ENCODE measurements at regions not wholly inside any gene's neighbourhood (a gene's known extent, or its start where the extent isn't known, plus 50 kb on each side); places are given as distances from the start of the nearest gene placed in this dataset.
"Not testable (repeated sequence)": the region's sequence is repeated elsewhere in the genome, so short reads cannot be mapped to it uniquely, and the experiment has no call there.

DNA sequence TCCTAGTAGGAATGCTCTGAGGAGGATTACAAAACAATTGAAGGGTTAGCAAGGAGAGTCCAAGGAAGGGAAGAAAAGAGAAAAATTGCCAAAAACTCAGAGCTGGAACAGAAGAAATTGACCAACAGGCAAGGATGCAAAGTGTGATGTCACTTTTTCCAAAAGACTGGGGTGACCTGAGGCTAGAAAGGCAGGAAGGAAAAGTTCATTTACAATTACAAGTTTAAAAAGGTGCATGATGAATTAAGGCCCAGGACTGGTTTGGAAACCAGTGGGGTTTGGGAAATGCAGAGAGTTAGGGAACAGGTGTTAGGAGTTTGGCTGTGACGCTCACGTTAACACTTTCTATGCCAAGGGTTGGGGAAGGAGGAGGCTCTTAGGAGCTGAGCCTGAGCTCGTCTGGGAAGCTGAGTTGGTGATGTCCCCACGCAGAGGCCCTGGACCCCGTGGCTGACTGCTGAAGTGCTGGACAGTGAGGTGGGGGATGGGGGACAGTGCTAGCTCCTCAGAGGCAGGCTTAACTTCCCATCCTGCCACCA, 92.6 kb upstream of the PODXL start:
- peaks cover 13% of the 10 kb centered on the region for H3K4me1 ChIP-seq
- H3K36me3 ChIP-seq (replicated peaks), result no peaks in the 10 kb centered on the region
- H3K9me3 ChIP-seq, result no peaks in the 10 kb centered on the region
- H3K4me3 ChIP-seq, result no peak overlapping the region
- no peak for DNase-seq (ENCODE audit: low spot score in 2 of 2)
- in situ Hi-C loops (cut with MboI; ENCODE audit: low sequenced_read_pairs), result no loop called here
- H3K27me3 ChIP-seq (ENCODE audit: low read depth), result no peaks in the 10 kb centered on the region

DNA sequence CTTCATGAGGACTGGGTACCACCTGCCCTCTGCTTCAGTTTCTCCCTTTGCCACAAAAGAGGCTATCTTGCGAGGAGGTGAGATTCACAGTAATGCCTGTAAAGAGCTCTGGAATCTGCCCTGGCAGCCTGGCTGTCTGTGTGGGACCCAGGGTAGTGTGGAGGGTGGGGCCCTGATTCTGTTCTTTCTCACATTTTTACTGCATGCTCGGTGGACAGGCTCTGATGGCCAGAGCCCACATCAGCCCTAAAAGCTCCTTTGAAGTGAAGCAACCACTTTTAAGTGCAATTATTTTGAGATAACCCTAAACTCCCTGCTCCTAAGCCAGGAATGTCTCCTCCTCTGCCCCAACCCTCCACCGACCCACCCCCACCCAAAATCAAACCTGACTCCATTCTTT, 92.1 kb upstream of the PODXL start:
- no peak for DNase-seq (ENCODE audit: low spot score in 2 of 2)
- in situ Hi-C loops (cut with MboI; ENCODE audit: low sequenced_read_pairs), result no loop called here
- peaks cover 13% of the 10 kb centered on the region for H3K4me1 ChIP-seq

DNA sequence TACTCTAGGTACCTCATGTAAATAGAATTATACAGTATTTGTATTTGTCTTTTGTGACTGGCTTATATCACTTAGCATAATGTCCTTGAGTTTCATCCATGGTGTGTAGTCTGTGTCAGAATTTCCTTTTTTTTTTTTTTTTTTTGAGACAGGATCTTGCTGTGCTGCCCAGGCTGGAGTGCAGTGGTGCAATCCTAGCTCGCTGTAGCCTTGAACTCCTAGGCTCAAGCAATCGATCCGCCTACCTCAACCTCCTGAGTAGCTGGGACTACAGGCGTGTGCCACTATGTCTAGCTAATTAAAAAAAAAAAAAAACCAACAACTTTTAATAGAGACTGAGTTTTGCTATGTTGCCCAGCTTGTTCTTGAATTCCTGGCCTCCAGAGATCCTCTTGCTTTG, 89.8 kb upstream of the PODXL start:
- Histone ChIP-seq H3K4me3 (no peak overlapping the region), H3K4me1 (peaks cover 13% of the 10 kb centered on the region), H3K9me3 (no peaks in the 10 kb centered on the region), H3K36me3 (replicated peaks) (no peaks in the 10 kb centered on the region), H3K27me3 (ENCODE audit: low read depth) (no peaks in the 10 kb centered on the region)
- no peak for DNase-seq (ENCODE audit: low spot score in 2 of 2)
- in situ Hi-C loops (cut with MboI; ENCODE audit: low sequenced_read_pairs), result no loop called here

More for the DNA sequence above, 92.1 kb upstream of the PODXL start:
- Histone ChIP-seq H3K36me3 (replicated peaks) (no peaks in the 10 kb centered on the region), H3K9me3 (no peaks in the 10 kb centered on the region), H3K4me3 (no peak overlapping the region), H3K27me3 (ENCODE audit: low read depth) (no peaks in the 10 kb centered on the region)

DNA sequence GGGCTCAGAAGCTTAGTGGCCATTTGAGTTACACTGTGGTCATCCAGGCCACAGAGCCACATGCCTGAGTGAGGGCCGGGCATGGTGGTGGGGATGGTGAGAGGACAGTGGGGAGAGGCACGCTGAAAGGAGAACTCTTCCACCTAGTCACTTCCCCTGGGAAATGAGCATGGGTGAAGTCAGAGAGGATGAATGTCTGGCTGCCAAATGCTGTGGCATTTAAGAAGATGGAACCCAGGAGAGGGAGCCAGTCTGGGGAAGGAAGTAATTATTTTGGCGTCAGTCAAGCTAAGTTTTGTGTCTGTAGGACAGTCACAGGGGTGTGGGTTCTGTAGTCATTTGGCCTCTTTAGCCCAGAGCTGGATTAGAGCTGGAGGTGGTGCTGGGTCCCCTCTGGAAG, 86.0 kb upstream of the PODXL start:
- Histone ChIP-seq H3K36me3 (replicated peaks) (no peaks in the 10 kb centered on the region), H3K9me3 (no peaks in the 10 kb centered on the region), H3K4me1 (no peaks in the 10 kb centered on the region), H3K4me3 (no peak overlapping the region), H3K27me3 (ENCODE audit: low read depth) (no peaks in the 10 kb centered on the region)
- in situ Hi-C loops (cut with MboI; ENCODE audit: low sequenced_read_pairs), result no loop called here
- no peak for DNase-seq (ENCODE audit: low spot score in 2 of 2)

DNA sequence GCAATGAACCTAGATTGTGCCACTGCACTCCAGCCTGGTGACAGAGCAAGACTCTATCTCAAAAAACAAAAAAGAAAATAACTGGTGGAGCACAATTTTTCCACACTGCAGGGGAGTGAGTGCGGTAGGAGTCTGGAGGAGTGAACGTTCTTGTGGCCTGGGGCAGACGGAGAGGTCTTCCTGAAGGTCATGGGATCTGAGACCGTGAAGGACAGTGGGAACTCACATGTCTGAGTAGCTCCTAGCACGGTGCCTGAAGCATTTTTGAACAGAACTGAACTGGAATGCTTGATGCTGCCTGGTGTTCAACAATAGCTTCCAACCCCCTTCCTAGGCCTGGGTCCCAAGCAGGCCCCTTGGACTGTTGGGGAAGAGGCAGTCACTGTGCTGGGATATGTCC, 84.3 kb upstream of the PODXL start:
- in situ Hi-C loops (cut with MboI; ENCODE audit: low sequenced_read_pairs), result no loop called here
- H3K4me3 ChIP-seq, result no peak overlapping the region
- H3K36me3 ChIP-seq (replicated peaks), result no peaks in the 10 kb centered on the region
- no peaks in the 10 kb centered on the region for H3K4me1 ChIP-seq
- H3K9me3 ChIP-seq, result no peaks in the 10 kb centered on the region
- DNase-seq (ENCODE audit: low spot score in 2 of 2), result no peak
- H3K27me3 ChIP-seq (ENCODE audit: low read depth), result no peaks in the 10 kb centered on the region

DNA sequence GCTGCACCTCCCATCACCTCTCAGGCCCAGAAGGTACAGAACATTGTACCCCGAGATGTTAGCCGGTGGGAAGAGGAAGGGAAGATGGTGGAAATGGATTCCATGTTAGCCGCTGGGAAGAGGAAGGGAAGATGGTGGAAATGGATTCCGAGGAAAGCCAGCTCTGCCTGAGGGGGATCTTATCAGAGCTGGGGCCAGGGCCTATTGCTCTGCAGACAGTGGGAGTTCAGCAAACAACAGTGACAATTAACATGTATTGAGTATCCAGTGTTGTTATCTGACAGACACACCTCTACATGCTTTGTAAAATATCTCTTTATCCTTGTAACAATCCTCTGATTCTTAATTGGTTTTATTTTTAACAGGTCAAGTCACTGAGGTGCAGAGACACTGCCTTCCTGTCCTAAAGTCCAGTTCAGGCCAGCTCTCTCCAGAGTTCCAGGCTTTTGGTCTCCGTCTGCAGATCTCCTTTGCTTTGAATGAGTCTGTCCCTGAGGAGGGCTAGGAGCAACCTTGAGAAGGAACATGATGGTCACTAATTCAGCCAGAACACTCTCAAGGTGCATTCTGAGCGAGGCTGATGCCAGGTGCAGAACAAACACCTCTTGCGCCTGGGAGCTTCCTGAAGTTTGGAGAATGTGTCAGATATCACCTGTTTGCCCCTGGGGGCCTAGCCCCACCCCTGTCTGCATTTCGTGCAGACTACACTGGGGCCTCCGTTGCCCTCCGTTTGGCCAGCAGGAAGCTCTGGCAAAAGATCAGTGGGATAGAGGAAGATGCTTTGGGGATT, 82.4 kb upstream of the PODXL start:
- in situ Hi-C loops (cut with MboI; ENCODE audit: low sequenced_read_pairs), result no loop called here
- no peaks in the 10 kb centered on the region for H3K9me3 ChIP-seq
- no peaks in the 10 kb centered on the region for H3K4me1 ChIP-seq
- H3K4me3 ChIP-seq, result no peak overlapping the region
- H3K27me3 ChIP-seq (ENCODE audit: low read depth), result no peaks in the 10 kb centered on the region
- DNase-seq (ENCODE audit: low spot score in 2 of 2), result no peak
- no peaks in the 10 kb centered on the region for H3K36me3 ChIP-seq (replicated peaks)

DNA sequence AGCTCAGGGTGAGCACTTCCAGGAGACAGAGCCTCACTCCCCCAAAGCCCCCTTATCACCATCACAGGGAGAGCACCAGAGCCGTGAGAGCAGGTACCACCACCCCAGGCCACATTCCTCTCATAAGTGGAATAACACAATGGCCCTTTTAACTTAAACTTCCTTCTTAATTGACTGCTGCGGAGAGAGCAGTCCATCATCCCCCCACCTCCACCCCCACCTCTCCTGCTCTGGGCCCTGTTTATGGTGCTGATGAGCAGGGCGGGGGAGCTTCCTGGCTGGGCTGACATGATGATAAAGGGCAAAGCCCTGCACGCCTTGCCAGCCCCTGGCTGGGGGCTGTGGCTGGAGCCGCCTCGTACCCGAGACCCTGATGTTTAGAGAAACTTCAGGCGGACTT, 81.4 kb upstream of the PODXL start:
- Histone ChIP-seq H3K27me3 (ENCODE audit: low read depth) (no peaks in the 10 kb centered on the region), H3K4me3 (no peak overlapping the region), H3K4me1 (no peaks in the 10 kb centered on the region), H3K36me3 (replicated peaks) (no peaks in the 10 kb centered on the region), H3K9me3 (no peaks in the 10 kb centered on the region)
- in situ Hi-C loops (cut with MboI; ENCODE audit: low sequenced_read_pairs), result no loop called here
- no peak for DNase-seq (ENCODE audit: low spot score in 2 of 2)

DNA sequence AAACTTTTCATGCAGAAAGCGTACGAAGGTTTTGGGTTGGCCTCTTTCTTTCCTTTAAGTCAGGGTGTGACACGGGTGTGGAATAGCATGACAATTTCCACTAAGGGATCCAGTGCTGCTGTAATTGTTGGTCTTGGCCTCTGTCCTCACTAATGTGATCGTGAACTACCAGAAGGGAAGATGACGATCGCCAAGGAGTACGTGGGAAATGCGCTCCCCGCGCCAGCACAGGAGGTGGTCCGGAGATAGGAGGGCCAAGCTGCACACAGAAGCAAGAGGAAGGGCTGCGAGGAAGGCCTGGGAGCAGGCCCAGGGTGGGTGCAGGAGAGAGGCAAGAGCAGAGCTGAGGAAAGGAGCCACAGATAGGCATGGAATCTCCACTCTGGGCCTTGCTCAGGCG, 79.7 kb upstream of the PODXL start:
- H3K4me3 ChIP-seq, result no peak overlapping the region
- no peak for DNase-seq (ENCODE audit: low spot score in 2 of 2)
- H3K27me3 ChIP-seq (ENCODE audit: low read depth), result no peaks in the 10 kb centered on the region
- H3K4me1 ChIP-seq, result no peaks in the 10 kb centered on the region
- H3K9me3 ChIP-seq, result no peaks in the 10 kb centered on the region
- H3K36me3 ChIP-seq (replicated peaks), result no peaks in the 10 kb centered on the region
- in situ Hi-C loops (cut with MboI; ENCODE audit: low sequenced_read_pairs), result no loop called here

DNA sequence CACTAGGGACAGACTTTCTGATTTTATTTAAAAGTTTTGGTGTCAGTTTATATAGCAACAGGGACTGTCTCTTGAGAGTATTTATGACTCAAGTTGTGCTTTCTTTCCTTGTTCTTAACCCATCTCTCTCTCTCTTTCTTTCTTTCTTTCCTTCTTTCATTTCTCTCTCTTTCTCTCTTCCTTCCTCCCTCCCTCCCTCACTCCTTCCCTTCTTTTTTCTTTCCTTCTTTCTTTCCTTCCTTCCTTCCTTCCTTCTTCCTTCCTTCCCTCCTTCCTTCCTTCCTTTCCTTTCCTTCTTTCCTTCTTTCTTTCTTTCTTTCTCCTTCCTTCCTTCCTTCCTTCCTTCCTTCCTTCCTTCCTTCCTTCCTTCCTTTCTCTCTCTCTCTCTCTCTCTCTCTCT, 77.8 kb upstream of the PODXL start:
- H3K27me3 ChIP-seq (ENCODE audit: low read depth); H3K9me3 ChIP-seq; in situ Hi-C loops (cut with MboI; ENCODE audit: low sequenced_read_pairs); H3K36me3 ChIP-seq (replicated peaks); H3K4me1 ChIP-seq; H3K4me3 ChIP-seq; DNase-seq (ENCODE audit: low spot score in 2 of 2): not testable (repeated sequence)

DNA sequence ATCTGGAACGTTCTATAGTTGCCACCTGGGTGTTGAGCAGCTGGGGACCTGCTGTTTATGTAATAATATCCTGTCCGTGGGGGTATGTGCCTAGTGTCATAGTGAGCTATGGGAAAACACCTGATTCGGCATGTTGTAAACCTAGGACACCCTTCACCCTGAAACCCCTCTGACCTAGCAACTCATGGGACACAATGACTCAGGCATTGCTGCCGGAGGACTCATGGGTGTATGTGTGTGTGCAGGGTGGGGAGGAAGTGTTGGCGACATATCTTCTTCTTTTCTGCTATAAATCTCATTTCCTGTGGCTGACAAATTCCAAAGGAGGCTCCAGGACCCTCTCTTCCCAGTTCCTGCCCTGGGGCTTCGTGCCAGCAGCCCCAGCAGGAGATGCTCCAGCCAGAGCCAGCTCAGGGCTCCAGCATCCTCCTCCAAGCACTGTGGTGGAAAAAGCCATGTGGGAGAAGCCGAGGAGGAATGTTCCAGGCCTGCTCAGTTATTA, 77.0 kb upstream of the PODXL start:
- Histone ChIP-seq H3K27me3 (ENCODE audit: low read depth) (no peaks in the 10 kb centered on the region), H3K36me3 (replicated peaks) (no peaks in the 10 kb centered on the region), H3K4me1 (no peaks in the 10 kb centered on the region), H3K4me3 (no peak overlapping the region), H3K9me3 (no peaks in the 10 kb centered on the region)
- DNase-seq (ENCODE audit: low spot score in 2 of 2), result no peak
- in situ Hi-C loops (cut with MboI; ENCODE audit: low sequenced_read_pairs), result no loop called here

DNA sequence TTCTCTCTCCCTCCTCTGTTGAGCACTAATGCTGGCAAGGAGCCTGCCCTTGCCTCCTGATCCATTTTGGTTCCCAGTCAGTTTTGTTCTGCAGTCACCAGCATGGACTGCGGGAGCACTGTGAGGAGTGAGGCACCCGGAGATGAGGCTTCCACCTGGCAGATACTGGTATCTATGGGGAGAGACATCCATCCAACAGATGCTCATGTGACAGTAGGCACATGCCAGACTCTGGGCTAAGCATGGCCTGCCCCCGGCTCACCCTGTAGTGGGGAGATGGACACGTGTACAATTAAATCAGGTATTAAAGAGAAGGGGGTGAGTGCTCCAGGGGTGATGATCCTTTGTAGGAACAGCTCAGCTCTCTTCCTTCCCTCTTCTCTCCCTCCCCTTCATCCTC, 74.0 kb upstream of the PODXL start:
- in situ Hi-C loops (cut with MboI; ENCODE audit: low sequenced_read_pairs), result no loop called here
- DNase-seq (ENCODE audit: low spot score in 2 of 2), result no peak
- Histone ChIP-seq H3K27me3 (ENCODE audit: low read depth) (no peaks in the 10 kb centered on the region), H3K36me3 (replicated peaks) (no peaks in the 10 kb centered on the region), H3K4me3 (no peak overlapping the region), H3K9me3 (no peaks in the 10 kb centered on the region), H3K4me1 (peaks cover 6% of the 10 kb centered on the region; the same call in 1 of the 2 replicates)

DNA sequence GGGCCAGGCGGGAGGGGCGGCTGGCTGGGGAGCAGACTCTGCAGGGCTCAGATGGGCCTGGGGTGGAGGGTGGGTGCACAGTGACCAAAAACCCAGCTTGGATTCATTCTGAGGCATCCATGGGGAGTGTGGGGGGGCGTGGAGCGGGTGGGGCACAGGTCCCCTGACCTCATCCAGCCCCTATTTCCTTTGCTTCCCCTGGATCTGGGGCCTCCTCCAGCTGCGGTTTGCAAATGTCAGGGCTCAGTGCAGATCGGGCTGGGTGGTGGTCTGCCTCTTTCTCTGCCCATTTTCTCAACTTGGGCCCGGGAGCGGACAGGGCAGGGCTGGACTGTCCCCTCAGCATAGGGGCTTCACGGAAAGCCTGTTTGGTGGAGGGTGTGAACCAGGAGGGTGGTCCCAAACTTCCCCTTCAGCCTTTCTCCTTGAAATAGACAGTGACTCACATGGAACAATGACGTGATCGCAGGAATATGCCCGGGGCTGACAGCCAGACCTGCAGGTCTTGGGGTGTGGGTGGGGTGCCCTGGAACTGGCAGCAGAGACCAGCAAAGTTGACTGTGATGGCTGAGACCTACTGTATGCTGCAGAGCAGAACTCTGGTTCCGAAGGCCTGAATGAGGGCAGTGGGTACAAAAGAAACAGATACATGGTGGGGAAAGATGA, 72.9 kb upstream of the PODXL start:
- Histone ChIP-seq H3K27me3 (ENCODE audit: low read depth) (no peaks in the 10 kb centered on the region), H3K4me3 (no peak overlapping the region), H3K36me3 (replicated peaks) (no peaks in the 10 kb centered on the region), H3K9me3 (no peaks in the 10 kb centered on the region), H3K4me1 (peaks cover 6% of the 10 kb centered on the region; the same call in 1 of the 2 replicates)
- no peak for DNase-seq (ENCODE audit: low spot score in 2 of 2)
- in situ Hi-C loops (cut with MboI; ENCODE audit: low sequenced_read_pairs), result no loop called here

DNA sequence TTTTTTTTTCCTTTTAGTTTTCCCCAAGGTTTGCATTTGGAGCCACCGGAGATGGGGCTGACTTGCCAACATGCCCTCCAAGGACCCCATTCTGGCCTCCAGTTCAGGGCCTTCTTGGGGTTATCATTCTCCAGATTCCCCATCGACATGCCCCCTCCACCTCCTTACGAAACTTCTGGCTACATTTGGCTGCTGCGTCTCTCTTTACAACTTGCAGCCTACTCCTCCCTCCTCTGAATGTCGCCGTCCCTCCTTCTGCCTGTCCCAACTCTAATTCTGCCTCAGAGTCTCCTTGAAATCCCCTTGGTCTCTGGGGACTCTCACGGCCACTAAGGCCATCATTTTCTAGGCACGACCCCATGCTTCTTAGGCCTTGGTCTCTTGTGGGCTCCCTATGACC, 72.2 kb upstream of the PODXL start:
- H3K4me1 ChIP-seq, result peaks cover 6% of the 10 kb centered on the region; the same call in 1 of the 2 replicates
- in situ Hi-C loops (cut with MboI; ENCODE audit: low sequenced_read_pairs), result no loop called here
- DNase-seq (ENCODE audit: low spot score in 2 of 2), result no peak
- H3K27me3 ChIP-seq (ENCODE audit: low read depth), result no peaks in the 10 kb centered on the region
- no peaks in the 10 kb centered on the region for H3K9me3 ChIP-seq
- no peak overlapping the region for H3K4me3 ChIP-seq
- H3K36me3 ChIP-seq (replicated peaks), result no peaks in the 10 kb centered on the region

DNA sequence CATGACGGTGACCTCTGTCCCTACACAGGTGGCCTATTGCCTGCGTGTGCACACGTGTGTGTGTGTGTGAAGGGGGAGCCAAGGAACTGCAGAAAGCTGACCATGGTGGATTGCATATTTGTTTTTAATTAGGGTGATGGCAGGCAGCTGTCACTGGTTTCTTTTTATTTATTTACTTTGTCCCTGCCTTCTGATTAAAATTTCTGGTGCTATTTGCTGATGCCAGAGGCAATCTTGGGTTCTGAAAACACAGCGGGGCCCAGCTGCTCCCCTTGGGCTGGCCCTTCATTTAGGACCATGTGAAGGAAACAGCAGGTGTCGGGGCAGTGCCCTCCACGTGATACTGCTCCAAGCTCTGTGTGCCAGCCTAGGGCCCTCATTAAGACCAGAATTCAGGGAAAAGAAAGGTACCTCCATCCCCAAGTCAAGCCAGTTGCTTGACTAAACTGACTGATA, 71.3 kb upstream of the PODXL start:
- no peak for DNase-seq (ENCODE audit: low spot score in 2 of 2)
- H3K4me3 ChIP-seq, result no peak overlapping the region
- no peaks in the 10 kb centered on the region for H3K9me3 ChIP-seq
- no peaks in the 10 kb centered on the region for H3K27me3 ChIP-seq (ENCODE audit: low read depth)
- in situ Hi-C loops (cut with MboI; ENCODE audit: low sequenced_read_pairs), result no loop called here
- peaks cover 6% of the 10 kb centered on the region; the same call in 1 of the 2 replicates for H3K4me1 ChIP-seq
- H3K36me3 ChIP-seq (replicated peaks), result no peaks in the 10 kb centered on the region
